Mucosa of descending colon (tissue), 3 donors: ENCODE measurements at regions not wholly inside any gene's neighbourhood (a gene's known extent, or its start where the extent isn't known, plus 50 kb on each side); places are given as distances from the start of the nearest gene placed in this dataset.
"Not testable (repeated sequence)": the region's sequence is repeated elsewhere in the genome, so short reads cannot be mapped to it uniquely, and the experiment has no call there.

Experiments used
- ATAC-seq: fragments of 200-7000 bp; cut with Tn5 transposase; one replicate; pipeline ENCODE4 v1.9.1; 2020; ENCODE audit warnings: mild to moderate bottlenecking, moderate library complexity
- DNase-seq, 3 donors: peaks; one replicate each; pipeline ENCODE4 v3.0.0-alpha.2; 2020
- H3K36me3 ChIP-seq: fragments of 200-600 bp; one replicate; pipeline ENCODE4 v1.8.0; 2021; ENCODE audit warnings: low read depth, mild to moderate bottlenecking
- H3K4me1 ChIP-seq: fragments of 200-600 bp; one replicate; pipeline ENCODE4 v1.8.0; 2021; ENCODE audit warnings: low read depth, mild to moderate bottlenecking
- H3K4me3 ChIP-seq: fragments of 200-600 bp; one replicate; pipeline ENCODE4 v1.8.0; 2021; ENCODE audit warnings: mild to moderate bottlenecking
- H3K9me3 ChIP-seq: fragments of 200-600 bp; one replicate; pipeline ENCODE4 v1.8.0; 2021; ENCODE audit warnings: mild to moderate bottlenecking
- intact Hi-C, 2 donors: fragments of 100-400 bp; cut with DNase I in 1 of 2; cut with micrococcal nuclease in 1 of 2; formaldehyde crosslinking; loops; one replicate each; pipeline versions ENCODE4 v1.11.0 to v1.11.1; 2022; cut with DNase I, micrococcal nuclease
- TF ChIP-seq, protein P1 (sequence below): fragments of 200-600 bp; IDR thresholded peaks from one replicate; pipeline ENCODE4 v1.8.0; 2022; ENCODE audit warnings: antibody characterized with exemption, mild to moderate bottlenecking
- donor health status: DM: no; HTN: no; CAD: no; lungs with moderate emphysema.
- donor health status: DM: no; HTN: no; CAD: no.
- donor health status: DM: no; HTN: yes; CAD: no.

DNA sequence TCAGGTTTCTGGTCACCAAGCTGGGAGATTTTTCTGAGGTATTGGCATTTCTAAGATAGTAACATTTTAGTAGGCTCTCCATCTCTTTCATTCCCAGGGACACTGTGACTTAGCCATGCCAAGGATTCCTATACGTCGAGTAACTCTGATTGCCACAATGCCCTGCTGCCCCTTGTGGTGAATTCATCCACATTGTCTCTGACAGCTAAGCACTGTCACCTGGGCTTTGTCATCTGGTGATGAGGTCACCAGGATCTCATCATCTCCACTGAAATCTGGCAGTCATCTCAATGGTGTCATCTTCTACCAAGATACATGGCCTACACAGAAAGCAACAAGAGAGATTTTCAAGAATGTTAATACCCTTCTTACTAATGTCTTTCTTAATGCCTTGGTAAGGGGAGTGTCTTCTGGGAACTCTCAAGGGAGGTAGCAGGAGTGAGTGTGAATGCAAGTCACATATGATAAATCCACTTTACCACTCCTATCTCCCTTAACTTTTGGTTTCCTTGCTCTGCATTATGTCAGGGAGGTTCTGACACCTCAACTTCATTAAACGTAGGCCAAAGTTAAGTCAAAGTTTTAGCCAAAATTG is 246.7 kb downstream of the CD109 start:
- TF ChIP-seq, protein P1, sequence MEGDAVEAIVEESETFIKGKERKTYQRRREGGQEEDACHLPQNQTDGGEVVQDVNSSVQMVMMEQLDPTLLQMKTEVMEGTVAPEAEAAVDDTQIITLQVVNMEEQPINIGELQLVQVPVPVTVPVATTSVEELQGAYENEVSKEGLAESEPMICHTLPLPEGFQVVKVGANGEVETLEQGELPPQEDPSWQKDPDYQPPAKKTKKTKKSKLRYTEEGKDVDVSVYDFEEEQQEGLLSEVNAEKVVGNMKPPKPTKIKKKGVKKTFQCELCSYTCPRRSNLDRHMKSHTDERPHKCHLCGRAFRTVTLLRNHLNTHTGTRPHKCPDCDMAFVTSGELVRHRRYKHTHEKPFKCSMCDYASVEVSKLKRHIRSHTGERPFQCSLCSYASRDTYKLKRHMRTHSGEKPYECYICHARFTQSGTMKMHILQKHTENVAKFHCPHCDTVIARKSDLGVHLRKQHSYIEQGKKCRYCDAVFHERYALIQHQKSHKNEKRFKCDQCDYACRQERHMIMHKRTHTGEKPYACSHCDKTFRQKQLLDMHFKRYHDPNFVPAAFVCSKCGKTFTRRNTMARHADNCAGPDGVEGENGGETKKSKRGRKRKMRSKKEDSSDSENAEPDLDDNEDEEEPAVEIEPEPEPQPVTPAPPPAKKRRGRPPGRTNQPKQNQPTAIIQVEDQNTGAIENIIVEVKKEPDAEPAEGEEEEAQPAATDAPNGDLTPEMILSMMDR: no peak
- Histone ChIP-seq H3K9me3 (no peaks in the 10 kb centered on the region), H3K36me3 (no peaks in the 10 kb centered on the region), H3K4me3 (no peak overlapping the region), H3K4me1 (no peaks in the 10 kb centered on the region)
- no peak for ATAC-seq
- DNase-seq: no peak
- intact Hi-C loops: no loop called here

DNA sequence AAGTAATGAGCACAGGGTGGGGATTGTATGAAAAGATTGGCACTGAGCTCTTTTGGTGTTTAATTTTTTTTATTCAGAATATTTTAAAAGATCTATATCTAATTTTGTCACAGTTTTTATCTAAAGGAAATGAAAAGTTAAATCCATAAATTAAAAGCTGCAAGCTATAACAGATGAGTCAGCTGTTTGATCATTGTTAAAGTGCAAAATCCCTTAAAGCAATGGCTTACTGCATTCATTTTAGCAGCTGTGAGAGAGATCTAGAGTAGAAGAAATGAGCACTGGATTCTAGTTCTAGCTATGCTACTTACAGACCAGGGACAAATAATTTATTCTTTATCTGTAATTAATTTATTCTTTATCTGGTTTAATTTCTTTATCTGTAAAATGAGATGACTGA is 245.9 kb downstream of the CD109 start:
- intact Hi-C loops: no loop called here
- no peaks in the 10 kb centered on the region for H3K4me1 ChIP-seq
- no peak for DNase-seq
- no peak for ATAC-seq
- no peaks in the 10 kb centered on the region for H3K9me3 ChIP-seq
- TF ChIP-seq, protein P1: no peak
- no peaks in the 10 kb centered on the region for H3K36me3 ChIP-seq
- no peak overlapping the region for H3K4me3 ChIP-seq

DNA sequence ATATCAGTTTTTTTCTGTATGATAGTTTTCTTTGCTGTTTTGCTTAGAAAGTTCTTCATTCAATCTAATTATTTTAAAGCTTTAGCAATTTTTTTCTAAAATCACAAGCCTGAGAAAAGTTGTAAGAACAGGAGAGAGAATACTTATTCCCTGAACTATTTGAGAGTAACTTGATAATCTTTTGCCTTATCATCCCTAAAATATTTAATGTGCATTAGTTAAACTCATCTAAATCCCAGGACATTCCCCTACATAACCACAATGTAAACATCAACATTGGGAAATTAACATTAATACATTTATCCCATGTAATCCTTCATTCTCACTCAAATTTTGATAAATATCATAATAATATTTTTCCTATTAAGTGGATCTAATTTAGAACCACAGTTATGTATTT is 241.8 kb downstream of the CD109 start:
- ATAC-seq (no peak), DNase-seq (no peak)
- H3K9me3 ChIP-seq: peaks cover 8% of the 10 kb centered on the region
- no peaks in the 10 kb centered on the region for H3K4me1 ChIP-seq
- no peak overlapping the region for H3K4me3 ChIP-seq
- TF ChIP-seq, protein P1: no peak
- intact Hi-C loops: no loop called here
- no peaks in the 10 kb centered on the region for H3K36me3 ChIP-seq

DNA sequence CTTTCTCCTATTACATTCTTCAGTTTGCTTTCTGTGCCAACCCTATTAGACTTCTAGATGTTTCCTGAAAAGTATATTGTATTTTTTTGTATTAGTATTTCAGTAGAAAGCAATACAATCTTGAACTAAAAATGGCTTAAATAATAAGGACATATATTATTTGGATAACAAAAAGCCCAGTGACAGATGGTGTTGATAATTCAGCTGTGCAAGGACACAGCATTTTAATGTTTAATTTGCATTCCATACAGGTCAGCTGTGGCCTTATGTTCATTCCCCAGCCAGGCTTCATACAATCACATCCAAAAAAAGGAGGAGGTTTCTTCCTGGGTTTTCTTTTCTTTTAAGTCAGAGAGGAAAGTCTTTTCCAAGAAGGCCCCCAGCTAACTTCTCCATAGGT is 236.9 kb downstream of the CD109 start:
- Histone ChIP-seq H3K4me1 (no peaks in the 10 kb centered on the region), H3K9me3 (peaks cover 10% of the 10 kb centered on the region), H3K4me3 (no peak overlapping the region), H3K36me3 (no peaks in the 10 kb centered on the region)
- TF ChIP-seq, protein P1: no peak
- DNase-seq: no peak
- ATAC-seq: no peak
- intact Hi-C loops: no loop called here

DNA sequence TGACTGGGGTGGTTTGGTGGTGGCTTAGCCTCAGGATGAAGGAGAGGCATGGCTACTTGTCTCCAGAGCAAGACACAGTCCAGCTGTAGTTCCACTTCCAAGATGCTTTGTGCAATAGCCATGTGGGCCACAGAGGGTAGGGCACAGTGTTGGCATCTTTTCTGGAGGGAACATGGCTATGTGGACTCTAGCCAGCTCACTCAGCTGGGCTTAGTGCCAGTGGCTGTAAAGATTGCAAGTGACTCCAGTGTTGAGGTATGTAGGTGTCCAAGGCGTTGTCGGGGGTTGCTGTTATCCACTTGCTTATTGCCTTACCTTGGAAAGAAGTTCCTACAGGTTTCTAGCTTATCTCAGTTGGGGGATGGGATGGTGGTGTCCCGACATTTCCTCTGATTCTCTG is 233.4 kb downstream of the CD109 start:
- H3K36me3 ChIP-seq: no peaks in the 10 kb centered on the region
- TF ChIP-seq, protein P1: no peak
- peaks cover 8% of the 10 kb centered on the region for H3K9me3 ChIP-seq
- no peaks in the 10 kb centered on the region for H3K4me1 ChIP-seq
- no peak overlapping the region for H3K4me3 ChIP-seq
- intact Hi-C loops: no loop called here
- ATAC-seq: no peak
- no peak for DNase-seq

DNA sequence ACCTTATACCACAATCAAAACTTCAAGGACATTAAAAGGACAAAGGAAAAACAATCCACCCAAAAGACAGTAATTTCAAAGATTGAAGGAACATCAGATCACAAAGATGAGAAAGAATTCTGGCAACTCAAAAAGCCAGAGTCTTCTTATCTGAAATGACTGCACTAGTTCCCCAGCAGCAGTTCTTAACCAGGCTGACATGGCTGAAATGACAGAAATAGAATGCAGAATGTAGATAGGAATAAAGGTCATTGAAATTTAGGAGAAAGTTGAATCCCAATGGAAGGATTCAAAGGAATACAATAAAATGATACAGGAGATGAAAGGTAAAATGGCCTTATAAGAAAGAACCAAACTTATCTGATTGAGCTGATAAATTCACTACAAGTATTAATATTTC is 231.4 kb downstream of the CD109 start:
- peaks cover 2% of the 10 kb centered on the region for H3K9me3 ChIP-seq
- no peaks in the 10 kb centered on the region for H3K4me1 ChIP-seq
- TF ChIP-seq, protein P1: no peak
- intact Hi-C loops: no loop called here
- no peaks in the 10 kb centered on the region for H3K36me3 ChIP-seq
- no peak for ATAC-seq
- no peak for DNase-seq
- H3K4me3 ChIP-seq: no peak overlapping the region

DNA sequence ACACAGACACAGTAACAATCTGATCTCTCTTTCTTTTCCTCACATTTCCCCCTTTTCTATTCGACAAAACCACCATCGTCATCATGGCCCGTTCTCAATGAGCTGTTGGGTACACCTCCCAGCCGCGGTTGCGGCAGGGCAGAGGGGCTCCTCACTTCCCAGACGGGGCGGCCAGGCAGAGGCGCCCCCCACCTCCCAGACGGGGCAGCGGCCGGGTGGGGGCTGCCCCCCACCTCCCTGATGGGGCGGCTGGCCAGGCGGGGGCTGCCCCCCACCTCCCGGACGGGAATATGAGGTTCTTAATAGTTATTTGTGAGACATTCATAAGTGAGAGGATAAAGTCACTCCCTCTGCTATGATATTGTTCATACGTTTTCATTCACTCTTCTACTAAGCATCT is 229.7 kb downstream of the CD109 start:
- H3K4me1 ChIP-seq, H3K4me3 ChIP-seq, H3K36me3 ChIP-seq, ATAC-seq, intact Hi-C loops, DNase-seq, H3K9me3 ChIP-seq: not testable (repeated sequence)
